SK-N-SH treated with all-trans-retinoic acid at 6 μM for 48 hours (cell line): ENCODE measurements at regions not wholly inside any gene's neighbourhood (a gene's known extent, or its start where the extent isn't known, plus 50 kb on each side); places are given as distances from the start of the nearest gene placed in this dataset.

Experiments
- ATAC-seq: fragments of 200-7000 bp; cut with Tn5 transposase; 3 replicates; pipeline ENCODE4 v1.9.1; 2020; ENCODE audit warnings: mild to moderate bottlenecking, moderate library complexity
- ARNTL ChIP-seq: fragments of 450-650 bp; formaldehyde crosslinking; IDR thresholded peaks from 2 replicates; pipeline ENCODE4 v1.5.0; 2020; ENCODE audit warnings: low read depth, mild to moderate bottlenecking, moderate library complexity, borderline replicate concordance
- BACH2 ChIP-seq: fragments of 250-450 bp; sonication (Bioruptor Pico); IDR thresholded peaks from 2 replicates; pipeline ENCODE4 v1.9.0; 2021; ENCODE audit warnings: mild to moderate bottlenecking, borderline replicate concordance
- CSDC2 ChIP-seq: fragments of 250-450 bp; sonication (Bioruptor Pico); IDR thresholded peaks from 2 replicates; pipeline ENCODE4 v1.5.0; 2020; ENCODE audit warnings: mild to moderate bottlenecking, moderate library complexity
- GLIS3 ChIP-seq: fragments of 250-450 bp; sonication (Bioruptor Pico); IDR thresholded peaks from 2 replicates; pipeline ENCODE4 v1.5.0; 2020; ENCODE audit warnings: mild to moderate bottlenecking, moderate library complexity
- ISL1 ChIP-seq: fragments of 250-450 bp; sonication (Bioruptor Pico); IDR thresholded peaks from 2 replicates; pipeline ENCODE4 v2.1.2; 2022; ENCODE audit warnings: mild to moderate bottlenecking, moderate library complexity
- PPARA ChIP-seq: fragments of 250-450 bp; sonication (Bioruptor Pico); IDR thresholded peaks from 2 replicates; pipeline ENCODE4 v1.5.0; 2020; ENCODE audit warnings: mild to moderate bottlenecking, borderline replicate concordance
- RARB ChIP-seq: fragments of 250-450 bp; sonication (Bioruptor Pico); IDR thresholded peaks from 2 replicates; pipeline ENCODE4 v1.8.0; 2021; ENCODE audit warnings: mild to moderate bottlenecking, moderate library complexity
- SNAI2 ChIP-seq: fragments of 250-450 bp; sonication (Bioruptor Pico); IDR thresholded peaks from 2 replicates; pipeline ENCODE4 v1.5.0; 2020; ENCODE audit warnings: mild to moderate bottlenecking, moderate library complexity
- TOX ChIP-seq: fragments of 250-450 bp; sonication (Bioruptor Pico); IDR thresholded peaks from 2 replicates; pipeline ENCODE4 v1.8.0; 2021; ENCODE audit warnings: mild to moderate bottlenecking, moderate library complexity, borderline replicate concordance
- ZC3H10 ChIP-seq: fragments of 250-450 bp; sonication (Bioruptor Pico); IDR thresholded peaks from 2 replicates; pipeline ENCODE4 v1.5.1; 2021; ENCODE audit warnings: mild to moderate bottlenecking, moderate library complexity
- ZFP3 ChIP-seq: fragments of 250-450 bp; sonication (Bioruptor Pico); IDR thresholded peaks from 2 replicates; pipeline ENCODE4 v1.5.0; 2020; ENCODE audit warnings: mild to moderate bottlenecking, moderate library complexity
- ZFP30 ChIP-seq: fragments of 450-650 bp; formaldehyde crosslinking; IDR thresholded peaks from 2 replicates; pipeline ENCODE4 v1.5.0; 2022; ENCODE audit warnings: mild to moderate bottlenecking, moderate library complexity
- ZNF565 ChIP-seq: fragments of 450-650 bp; formaldehyde crosslinking; conservative IDR thresholded peaks from 2 replicates; pipeline ENCODE4 v1.5.0; 2020; ENCODE audit warnings: low read depth, mild to moderate bottlenecking, moderate library complexity
- ZNF70 ChIP-seq: fragments of 450-650 bp; formaldehyde crosslinking; IDR thresholded peaks from 2 replicates; pipeline ENCODE4 v1.5.0; 2020; ENCODE audit warnings: mild to moderate bottlenecking, moderate library complexity
- ZNF8 ChIP-seq: fragments of 450-650 bp; formaldehyde crosslinking; IDR thresholded peaks from 2 replicates; pipeline ENCODE4 v1.5.0; 2020; ENCODE audit warnings: mild to moderate bottlenecking, moderate library complexity
- TF ChIP-seq, protein P1 (sequence below): fragments of 250-450 bp; sonication (Bioruptor Pico); IDR thresholded peaks from 2 replicates; pipeline ENCODE4 v1.8.0; 2020; ENCODE audit warnings: mild to moderate bottlenecking, moderate library complexity, borderline replicate concordance
- TF ChIP-seq, protein P2 (sequence below): fragments of 250-450 bp; sonication (Bioruptor Pico); IDR thresholded peaks from 2 replicates; pipeline ENCODE4 v1.5.1; 2020; ENCODE audit warnings: low read depth, mild to moderate bottlenecking, moderate library complexity
- TF ChIP-seq, protein P3 (sequence below): fragments of 250-450 bp; sonication (Bioruptor Pico); IDR thresholded peaks from 2 replicates; pipeline ENCODE4 v1.5.1; 2021; ENCODE audit warnings: mild to moderate bottlenecking, moderate library complexity
- TF ChIP-seq, protein P4 (sequence below): fragments of 250-450 bp; sonication (Bioruptor Pico); IDR thresholded peaks from 2 replicates; pipeline ENCODE4 v1.5.0; 2020; ENCODE audit warnings: mild to moderate bottlenecking, moderate library complexity

DNA sequence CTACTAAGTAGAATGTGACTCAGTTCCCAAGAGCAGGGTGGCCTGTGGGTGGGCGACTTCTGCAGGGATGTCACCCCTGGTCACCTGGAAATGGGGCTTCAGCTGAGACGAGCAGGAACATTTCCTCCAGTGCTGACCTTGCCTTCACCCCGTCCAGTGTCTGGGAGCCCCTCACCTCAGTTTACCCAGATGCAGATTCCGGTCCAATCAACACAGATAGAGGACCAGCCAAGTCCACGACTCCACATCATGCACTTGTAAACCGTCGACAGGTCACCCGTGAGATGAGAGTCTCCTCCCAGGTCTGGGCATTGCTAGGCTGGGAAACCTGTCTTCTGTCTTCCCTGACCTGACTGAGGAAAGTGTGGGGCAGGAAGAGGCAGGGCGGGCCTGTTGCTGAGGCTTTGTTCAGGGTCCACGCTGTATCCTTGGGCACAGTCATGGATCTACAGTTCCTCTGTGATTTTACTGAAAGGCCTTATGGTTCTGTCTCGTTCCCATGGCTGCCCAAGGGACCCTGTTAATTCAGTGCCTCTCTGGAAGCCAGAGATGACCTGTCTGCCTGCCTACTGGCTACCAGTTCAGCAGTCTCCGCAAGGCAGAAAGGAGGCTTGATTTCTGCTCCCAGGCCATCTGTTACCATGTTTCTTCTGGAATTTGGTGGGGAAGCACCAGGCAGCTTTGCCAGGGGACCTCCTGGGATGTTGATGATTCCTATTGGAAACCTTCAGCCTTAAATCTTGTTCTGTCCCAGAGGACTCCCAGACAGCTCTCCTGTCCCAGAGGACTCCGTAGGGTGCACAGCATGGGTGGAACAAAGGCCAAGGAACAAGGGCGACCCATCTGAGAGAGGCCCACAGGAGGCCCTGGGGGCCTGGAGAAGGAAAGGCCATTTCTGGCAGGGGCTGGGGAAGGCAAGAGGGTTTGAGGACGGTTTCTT lies 288.5 kb upstream of the RTL1 start:
- no peak for TF ChIP-seq ZFP3
- TF ChIP-seq, protein P1, sequence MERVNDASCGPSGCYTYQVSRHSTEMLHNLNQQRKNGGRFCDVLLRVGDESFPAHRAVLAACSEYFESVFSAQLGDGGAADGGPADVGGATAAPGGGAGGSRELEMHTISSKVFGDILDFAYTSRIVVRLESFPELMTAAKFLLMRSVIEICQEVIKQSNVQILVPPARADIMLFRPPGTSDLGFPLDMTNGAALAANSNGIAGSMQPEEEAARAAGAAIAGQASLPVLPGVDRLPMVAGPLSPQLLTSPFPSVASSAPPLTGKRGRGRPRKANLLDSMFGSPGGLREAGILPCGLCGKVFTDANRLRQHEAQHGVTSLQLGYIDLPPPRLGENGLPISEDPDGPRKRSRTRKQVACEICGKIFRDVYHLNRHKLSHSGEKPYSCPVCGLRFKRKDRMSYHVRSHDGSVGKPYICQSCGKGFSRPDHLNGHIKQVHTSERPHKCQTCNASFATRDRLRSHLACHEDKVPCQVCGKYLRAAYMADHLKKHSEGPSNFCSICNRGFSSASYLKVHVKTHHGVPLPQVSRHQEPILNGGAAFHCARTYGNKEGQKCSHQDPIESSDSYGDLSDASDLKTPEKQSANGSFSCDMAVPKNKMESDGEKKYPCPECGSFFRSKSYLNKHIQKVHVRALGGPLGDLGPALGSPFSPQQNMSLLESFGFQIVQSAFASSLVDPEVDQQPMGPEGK (CRISPR knock-in tag): no peak
- no peak for TF ChIP-seq ARNTL (CRISPR knock-in tag)
- TF ChIP-seq ISL1 (CRISPR knock-in tag): no peak
- no peak for TF ChIP-seq PPARA (CRISPR knock-in tag)
- TF ChIP-seq BACH2 (CRISPR knock-in tag): no peak
- no peak for TF ChIP-seq ZC3H10 (CRISPR knock-in tag)
- no peak for TF ChIP-seq ZNF70 (CRISPR knock-in tag)
- TF ChIP-seq, protein P2, sequence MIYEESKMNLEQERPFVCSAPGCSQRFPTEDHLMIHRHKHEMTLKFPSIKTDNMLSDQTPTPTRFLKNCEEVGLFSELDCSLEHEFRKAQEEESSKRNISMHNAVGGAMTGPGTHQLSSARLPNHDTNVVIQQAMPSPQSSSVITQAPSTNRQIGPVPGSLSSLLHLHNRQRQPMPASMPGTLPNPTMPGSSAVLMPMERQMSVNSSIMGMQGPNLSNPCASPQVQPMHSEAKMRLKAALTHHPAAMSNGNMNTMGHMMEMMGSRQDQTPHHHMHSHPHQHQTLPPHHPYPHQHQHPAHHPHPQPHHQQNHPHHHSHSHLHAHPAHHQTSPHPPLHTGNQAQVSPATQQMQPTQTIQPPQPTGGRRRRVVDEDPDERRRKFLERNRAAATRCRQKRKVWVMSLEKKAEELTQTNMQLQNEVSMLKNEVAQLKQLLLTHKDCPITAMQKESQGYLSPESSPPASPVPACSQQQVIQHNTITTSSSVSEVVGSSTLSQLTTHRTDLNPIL (CRISPR knock-in tag): no peak
- TF ChIP-seq ZNF8 (CRISPR knock-in tag): no peak
- TF ChIP-seq, protein P3, sequence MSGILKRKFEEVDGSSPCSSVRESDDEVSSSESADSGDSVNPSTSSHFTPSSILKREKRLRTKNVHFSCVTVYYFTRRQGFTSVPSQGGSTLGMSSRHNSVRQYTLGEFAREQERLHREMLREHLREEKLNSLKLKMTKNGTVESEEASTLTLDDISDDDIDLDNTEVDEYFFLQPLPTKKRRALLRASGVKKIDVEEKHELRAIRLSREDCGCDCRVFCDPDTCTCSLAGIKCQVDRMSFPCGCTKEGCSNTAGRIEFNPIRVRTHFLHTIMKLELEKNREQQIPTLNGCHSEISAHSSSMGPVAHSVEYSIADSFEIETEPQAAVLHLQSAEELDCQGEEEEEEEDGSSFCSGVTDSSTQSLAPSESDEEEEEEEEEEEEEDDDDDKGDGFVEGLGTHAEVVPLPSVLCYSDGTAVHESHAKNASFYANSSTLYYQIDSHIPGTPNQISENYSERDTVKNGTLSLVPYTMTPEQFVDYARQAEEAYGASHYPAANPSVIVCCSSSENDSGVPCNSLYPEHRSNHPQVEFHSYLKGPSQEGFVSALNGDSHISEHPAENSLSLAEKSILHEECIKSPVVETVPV (CRISPR knock-in tag): no peak
- TF ChIP-seq ZNF565 (CRISPR knock-in tag): no peak
- ATAC-seq: no peak

DNA sequence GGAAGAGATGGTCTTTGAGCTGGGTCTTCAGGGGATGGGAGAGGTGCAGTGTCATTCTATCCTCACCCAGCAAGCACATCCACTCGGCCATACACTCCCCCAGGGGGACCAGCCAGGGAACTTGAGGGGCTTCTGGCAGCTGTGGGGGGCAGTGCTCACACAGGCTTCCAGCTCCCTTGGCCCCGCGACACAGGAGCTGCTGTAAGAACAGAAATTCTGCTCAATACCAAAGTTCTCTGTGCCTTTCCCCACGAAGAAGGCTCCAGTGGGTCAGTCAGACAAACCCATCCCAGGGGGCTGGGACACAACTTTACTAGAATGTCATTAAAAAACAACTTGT lies 289.1 kb upstream of the RTL1 start:
- ATAC-seq: no peak
- TF ChIP-seq ZFP3 (no peak), ZC3H10 (CRISPR knock-in tag) (no peak), TOX (CRISPR knock-in tag) (no peak), SNAI2 (no peak)
- TF ChIP-seq, protein P2 (CRISPR knock-in tag): no peak
- TF ChIP-seq, protein P4, sequence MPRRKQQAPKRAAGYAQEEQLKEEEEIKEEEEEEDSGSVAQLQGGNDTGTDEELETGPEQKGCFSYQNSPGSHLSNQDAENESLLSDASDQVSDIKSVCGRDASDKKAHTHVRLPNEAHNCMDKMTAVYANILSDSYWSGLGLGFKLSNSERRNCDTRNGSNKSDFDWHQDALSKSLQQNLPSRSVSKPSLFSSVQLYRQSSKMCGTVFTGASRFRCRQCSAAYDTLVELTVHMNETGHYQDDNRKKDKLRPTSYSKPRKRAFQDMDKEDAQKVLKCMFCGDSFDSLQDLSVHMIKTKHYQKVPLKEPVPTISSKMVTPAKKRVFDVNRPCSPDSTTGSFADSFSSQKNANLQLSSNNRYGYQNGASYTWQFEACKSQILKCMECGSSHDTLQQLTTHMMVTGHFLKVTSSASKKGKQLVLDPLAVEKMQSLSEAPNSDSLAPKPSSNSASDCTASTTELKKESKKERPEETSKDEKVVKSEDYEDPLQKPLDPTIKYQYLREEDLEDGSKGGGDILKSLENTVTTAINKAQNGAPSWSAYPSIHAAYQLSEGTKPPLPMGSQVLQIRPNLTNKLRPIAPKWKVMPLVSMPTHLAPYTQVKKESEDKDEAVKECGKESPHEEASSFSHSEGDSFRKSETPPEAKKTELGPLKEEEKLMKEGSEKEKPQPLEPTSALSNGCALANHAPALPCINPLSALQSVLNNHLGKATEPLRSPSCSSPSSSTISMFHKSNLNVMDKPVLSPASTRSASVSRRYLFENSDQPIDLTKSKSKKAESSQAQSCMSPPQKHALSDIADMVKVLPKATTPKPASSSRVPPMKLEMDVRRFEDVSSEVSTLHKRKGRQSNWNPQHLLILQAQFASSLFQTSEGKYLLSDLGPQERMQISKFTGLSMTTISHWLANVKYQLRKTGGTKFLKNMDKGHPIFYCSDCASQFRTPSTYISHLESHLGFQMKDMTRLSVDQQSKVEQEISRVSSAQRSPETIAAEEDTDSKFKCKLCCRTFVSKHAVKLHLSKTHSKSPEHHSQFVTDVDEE (CRISPR knock-in tag): no peak

DNA sequence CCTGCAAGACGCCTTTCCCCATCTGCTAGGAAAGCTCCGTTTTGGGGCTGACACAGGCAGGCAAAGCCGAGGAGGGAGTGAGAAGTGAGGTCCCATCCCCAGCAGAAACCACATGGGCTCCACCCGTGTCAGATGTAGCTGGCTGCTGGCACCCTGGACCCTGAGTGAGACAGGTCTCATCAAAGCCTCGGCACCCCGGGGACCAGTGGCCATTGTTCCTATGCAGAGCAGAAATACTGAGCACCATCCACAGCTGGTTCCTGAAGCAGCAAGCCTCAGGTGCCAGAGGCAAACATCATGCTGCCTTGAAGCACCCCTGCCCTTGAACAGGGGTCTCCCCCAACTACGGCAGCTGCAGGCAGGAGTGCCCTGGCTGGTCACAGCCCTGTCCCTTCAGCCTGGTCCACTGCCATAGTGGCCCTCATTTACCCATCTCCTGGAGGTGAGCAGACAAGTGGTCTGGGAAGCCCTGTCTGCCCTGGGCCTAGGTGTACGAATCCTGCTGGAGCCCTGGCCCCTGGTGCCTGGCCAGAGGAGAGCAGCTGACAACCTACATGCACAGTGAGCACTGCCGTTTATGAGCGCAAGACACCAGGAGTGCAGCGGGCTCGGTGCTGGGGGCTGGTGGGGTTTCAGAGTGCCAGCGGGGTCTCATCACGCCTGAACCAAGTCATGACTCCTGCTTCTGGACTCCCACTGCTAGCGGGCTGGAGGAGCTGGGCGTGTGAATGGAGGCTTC lies 289.8 kb upstream of the RTL1 start:
- ATAC-seq: no peak
- no peak for TF ChIP-seq ZNF8 (CRISPR knock-in tag)
- TF ChIP-seq, protein P4 (CRISPR knock-in tag): no peak
- TF ChIP-seq RARB: no peak
- TF ChIP-seq, protein P1 (CRISPR knock-in tag): no peak
- no peak for TF ChIP-seq ISL1 (CRISPR knock-in tag)
- TF ChIP-seq ZFP30: no peak
- no peak for TF ChIP-seq GLIS3
- TF ChIP-seq, protein P2 (CRISPR knock-in tag): no peak
- TF ChIP-seq BACH2 (CRISPR knock-in tag): no peak
- TF ChIP-seq CSDC2 (CRISPR knock-in tag): no peak
- no peak for TF ChIP-seq ZNF70 (CRISPR knock-in tag)
- no peak for TF ChIP-seq ARNTL (CRISPR knock-in tag)
- TF ChIP-seq TOX (CRISPR knock-in tag): no peak
